GM21528 (cell line): ENCODE measurements at regions not wholly inside any gene's neighbourhood (a gene's known extent, or its start where the extent isn't known, plus 50 kb on each side); places are given as distances from the start of the nearest gene placed in this dataset.

Experiments used
- ATAC-seq: cut with Tn5 transposase; IDR thresholded peaks from one replicate; pipeline ENCODE4 v1.9.1; 2021; ENCODE audit warnings: mild to moderate bottlenecking, moderate library complexity; ENCODE audit not compliant: unreplicated experiment, low FRiP score

GRCh38 chr13:33454844-33455705 lies 169.5 kb upstream of the STARD13 start:
- no peak for ATAC-seq

DNA sequence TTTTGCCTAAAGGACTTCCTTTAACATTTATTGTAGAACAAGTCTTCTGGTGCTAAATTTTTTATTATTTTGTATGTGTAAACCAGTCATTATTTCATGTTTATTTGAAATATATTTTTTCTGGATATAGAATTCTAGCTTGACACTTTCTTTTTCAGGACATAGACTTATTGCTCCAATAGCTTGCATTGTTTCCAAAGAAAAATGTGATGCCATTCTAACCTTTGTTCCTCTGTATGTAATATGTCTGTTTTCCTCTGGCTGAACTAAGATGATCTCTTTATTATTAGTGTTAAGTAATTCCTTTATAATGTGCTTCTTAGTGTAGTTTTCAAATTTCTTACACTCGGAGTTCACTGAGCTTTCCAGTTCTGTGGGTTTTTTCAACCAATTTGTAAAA lies 174.1 kb upstream of the STARD13 start:
- ATAC-seq: no peak

GRCh38 chr13:33462109-33462508 lies 176.6 kb upstream of the STARD13 start:
- no peak for ATAC-seq

DNA sequence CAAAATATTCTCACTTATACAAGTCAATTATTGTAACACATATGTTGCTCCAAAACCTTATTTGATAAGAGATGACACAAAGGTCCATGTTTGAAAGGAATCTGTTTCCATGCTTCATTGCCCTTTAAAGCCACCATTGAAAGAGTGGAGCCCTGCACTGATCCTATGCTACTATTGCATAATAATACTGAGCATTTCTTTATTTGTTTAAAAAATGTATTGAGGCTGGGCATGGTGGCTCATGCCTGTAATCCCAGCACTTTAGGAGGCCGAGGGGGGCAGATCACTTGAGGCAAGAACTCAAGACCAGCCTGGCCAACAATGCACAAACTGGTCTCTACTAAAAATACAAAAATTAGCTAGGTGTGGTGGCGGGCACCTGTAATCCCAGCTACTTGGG lies 178.8 kb upstream of the STARD13 start:
- no peak for ATAC-seq

- ATAC-seq: no peak
Observed at GRCh38 chr13:33466262-33466661, 180.7 kb upstream of the STARD13 start.

GRCh38 chr13:33467556-33467955 lies 182.0 kb upstream of the STARD13 start:
- no peak for ATAC-seq

DNA sequence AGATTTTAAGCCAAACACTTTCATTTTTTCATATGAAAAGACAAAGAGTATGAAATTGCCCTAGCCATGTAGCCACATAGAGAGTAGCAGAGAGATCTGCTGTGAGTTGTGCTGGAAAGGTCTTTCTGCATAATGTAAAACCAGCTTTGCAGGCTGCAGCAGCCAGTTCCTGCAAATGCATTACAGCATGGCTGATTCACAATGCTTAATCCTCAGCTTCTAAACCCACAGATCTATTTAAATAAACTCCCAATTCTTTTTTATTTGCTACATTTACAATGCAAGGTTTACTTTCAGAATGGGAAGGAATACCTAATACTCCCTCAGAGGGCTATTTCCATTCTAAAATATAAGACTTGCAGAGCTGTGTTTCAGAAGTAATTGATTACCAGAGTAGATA lies 185.6 kb upstream of the STARD13 start:
- no peak for ATAC-seq

GRCh38 chr13:33472446-33472845 lies 186.9 kb upstream of the STARD13 start:
- no peak for ATAC-seq

GRCh38 chr13:33479105-33479504 lies 193.6 kb upstream of the STARD13 start:
- no peak for ATAC-seq

DNA sequence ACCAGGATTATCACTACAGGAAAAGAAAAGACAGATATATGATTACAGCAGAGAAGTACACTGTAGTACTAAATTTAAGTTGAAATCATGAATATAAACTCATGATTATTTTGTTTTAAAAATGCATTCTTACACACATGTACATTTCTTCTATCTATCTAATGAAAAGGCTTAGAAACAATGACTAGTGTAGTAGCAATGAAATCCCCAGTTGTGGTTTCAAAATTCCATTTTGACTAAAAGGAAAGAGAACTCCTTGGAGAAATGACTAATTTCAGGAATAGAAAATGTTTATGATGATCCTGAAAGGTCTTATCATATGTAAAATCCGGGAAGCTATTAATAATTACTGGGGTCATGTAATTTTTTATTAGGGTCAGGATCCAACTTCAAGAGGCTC lies 195.0 kb upstream of the STARD13 start:
- no peak for ATAC-seq

DNA sequence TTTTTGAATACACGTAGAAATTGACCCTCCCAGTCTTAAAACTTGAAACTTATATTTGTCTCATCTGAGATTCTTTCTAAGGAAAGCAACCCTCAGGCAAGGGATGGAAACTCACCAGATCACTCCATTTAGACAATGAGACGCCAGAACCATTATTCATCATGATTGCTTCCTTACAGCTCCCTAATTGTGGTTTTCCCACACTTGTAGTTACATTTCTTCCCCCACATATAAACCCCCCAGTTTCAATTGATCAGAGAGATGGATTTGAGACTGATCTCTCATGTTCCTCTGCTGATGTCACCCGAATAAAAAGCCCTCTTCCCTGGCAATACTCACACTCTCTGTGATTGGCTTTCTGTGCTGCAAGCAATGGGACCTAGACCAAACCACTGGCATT lies 197.9 kb upstream of the STARD13 start:
- no peak for ATAC-seq

DNA sequence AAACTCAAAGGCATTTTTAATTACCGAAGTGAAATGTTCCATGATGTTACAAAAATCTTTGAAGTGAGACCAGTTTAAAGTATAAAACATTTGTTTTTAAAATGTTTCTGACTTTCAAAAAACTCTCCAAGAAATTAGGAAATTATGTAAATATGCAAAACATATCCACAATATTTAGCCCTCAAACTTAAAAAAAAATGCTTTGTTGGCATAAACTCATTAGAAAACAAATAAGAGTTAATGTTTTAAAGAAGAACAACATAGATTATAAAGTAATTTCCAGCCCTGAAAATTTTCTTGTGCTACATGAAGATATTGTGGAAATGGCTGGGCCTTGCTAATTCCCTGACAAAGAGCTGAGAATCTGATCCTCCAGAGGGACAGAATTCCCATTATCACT lies 199.7 kb upstream of the STARD13 start:
- ATAC-seq: no peak

- no peak for ATAC-seq
Observed at GRCh38 chr13:33487575-33488243, 202.2 kb upstream of the STARD13 start.

GRCh38 chr13:33489563-33489962 lies 204.0 kb upstream of the STARD13 start:
- no peak for ATAC-seq

- ATAC-seq: no peak
Observed at GRCh38 chr13:33490461-33491327, 205.1 kb upstream of the STARD13 start.

GRCh38 chr13:33493672-33494365 lies 208.3 kb upstream of the STARD13 start:
- ATAC-seq: no peak

- ATAC-seq: no peak
Observed at GRCh38 chr13:33494596-33495204, 209.1 kb upstream of the STARD13 start.

DNA sequence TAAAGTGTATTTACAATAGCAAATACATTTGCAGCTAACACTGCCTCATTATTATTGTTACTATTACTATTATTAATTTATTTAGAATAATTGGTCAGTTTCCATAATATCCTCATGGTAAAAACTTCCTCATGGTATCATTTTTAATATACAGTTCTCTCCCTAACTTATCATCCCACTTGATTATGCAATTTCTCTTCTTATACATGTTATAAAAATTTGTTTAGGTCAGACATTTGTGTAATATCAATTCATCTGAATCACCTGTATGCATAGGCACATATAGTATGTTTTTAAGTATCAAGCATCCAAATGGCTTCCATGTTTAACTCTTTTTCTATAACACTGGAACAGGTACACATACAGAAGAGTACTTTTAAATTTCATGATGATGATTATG lies 210.8 kb upstream of the STARD13 start:
- ATAC-seq: no peak

GRCh38 chr13:33497146-33497845 lies 211.7 kb upstream of the STARD13 start:
- ATAC-seq: no peak
